Caco-2 (cell line): ENCODE measurements at regions not wholly inside any gene's neighbourhood (a gene's known extent, or its start where the extent isn't known, plus 50 kb on each side); places are given as distances from the start of the nearest gene placed in this dataset.

ENCODE experiments used
- BruUV-seq: library from RNA; stranded (reverse); fragments of 400-500 nt; replicated peaks from 2 replicates; lab custom pipeline; 2021; lab: Mats Ljungman, UMichigan
- CTCF ChIA-PET: fragments of 300-600 bp; sonication (Branson Sonifier 250); formaldehyde crosslinking; loops from one replicate; lab custom pipeline; 2022; ENCODE audit warnings: antibody characterized with exemption; lab: Charles Lee
- POLR2A ChIA-PET: fragments of 300-600 bp; sonication (Branson Sonifier 250); formaldehyde crosslinking; loops from one replicate; lab custom pipeline; 2022; ENCODE audit warnings: antibody characterized with exemption; lab: Charles Lee
- DNase-seq, 2 experiments: peaks; one replicate each; pipeline versions ENCODE4 v3.0.0 to v3.0.0-alpha.2; 2020 to 2022
- H3K27me3 ChIP-seq: replicated peaks from 2 replicates; pipeline ENCODE4 v1.6.0; 2011; ENCODE audit warnings: low read length; ENCODE audit not compliant: control insufficient read depth, insufficient read depth
- H3K36me3 ChIP-seq: 2 replicates; pipeline ENCODE4 v1.5.1; 2011; ENCODE audit warnings: low read length; ENCODE audit not compliant: control insufficient read depth, insufficient read depth
- H3K4me1 ChIP-seq: fragments of 250-450 bp; sonication (Bioruptor Pico); 2 replicates; pipeline ENCODE4 v1.5.1; 2020; ENCODE audit warnings: mild to moderate bottlenecking
- H3K4me3 ChIP-seq: 2 replicates; pipeline ENCODE4 v1.5.1; 2011; ENCODE audit warnings: low read depth, mild to moderate bottlenecking, control low read depth, low read length
- H3K9me3 ChIP-seq: fragments of 250-450 bp; sonication (Bioruptor Pico); 2 replicates; pipeline ENCODE4 v1.5.1; 2020; ENCODE audit warnings: mild to moderate bottlenecking, moderate library complexity
- H3K27ac Mint-ChIP-seq: one replicate; pipeline ENCODE4 v1.8.0; 2022; ENCODE audit warnings: mixed read lengths; ENCODE audit not compliant: unreplicated experiment
- H3K27me3 Mint-ChIP-seq: one replicate; pipeline ENCODE4 v1.8.0; 2022; ENCODE audit warnings: mixed read lengths; ENCODE audit not compliant: insufficient read depth, unreplicated experiment
- H3K36me3 Mint-ChIP-seq: one replicate; pipeline ENCODE4 v1.8.0; 2022; ENCODE audit warnings: mild to moderate bottlenecking, mixed read lengths; ENCODE audit not compliant: insufficient read depth, unreplicated experiment
- H3K4me1 Mint-ChIP-seq: one replicate; pipeline ENCODE4 v1.8.0; 2022; ENCODE audit warnings: low read depth, mixed read lengths; ENCODE audit not compliant: unreplicated experiment
- H3K4me3 Mint-ChIP-seq: one replicate; pipeline ENCODE4 v1.8.0; 2022; ENCODE audit warnings: mild to moderate bottlenecking, moderate library complexity, mixed read lengths; ENCODE audit not compliant: unreplicated experiment
- H3K9me3 Mint-ChIP-seq: one replicate; pipeline ENCODE4 v1.8.0; 2022; ENCODE audit warnings: mixed read lengths; ENCODE audit not compliant: unreplicated experiment
- intact Hi-C: fragments of 100-400 bp; cut with micrococcal nuclease; formaldehyde crosslinking; loops from one replicate; pipeline ENCODE4 v1.10.0; 2022; ENCODE audit not compliant: unreplicated experiment
- TF ChIP-seq, protein P1 (sequence below), 2 experiments: fragments of 200-600 bp in 1 of 2; IDR thresholded peaks; 1 replicate in 1 of 2; 2 replicates in 1 of 2; pipeline versions ENCODE4 v1.5.1 to v1.8.0; 2011 to 2022; ENCODE audit warnings: antibody characterized with exemption in 1 of 2, control low read depth in 1 of 2, inconsistent platforms in 1 of 2, low read depth in 1 of 2, low read length in 1 of 2, mild to moderate bottlenecking in 1 of 2, moderate library complexity in 1 of 2; ENCODE audit not compliant: insufficient read depth in 1 of 2, severe bottlenecking in 1 of 2, unreplicated experiment in 1 of 2

DNA sequence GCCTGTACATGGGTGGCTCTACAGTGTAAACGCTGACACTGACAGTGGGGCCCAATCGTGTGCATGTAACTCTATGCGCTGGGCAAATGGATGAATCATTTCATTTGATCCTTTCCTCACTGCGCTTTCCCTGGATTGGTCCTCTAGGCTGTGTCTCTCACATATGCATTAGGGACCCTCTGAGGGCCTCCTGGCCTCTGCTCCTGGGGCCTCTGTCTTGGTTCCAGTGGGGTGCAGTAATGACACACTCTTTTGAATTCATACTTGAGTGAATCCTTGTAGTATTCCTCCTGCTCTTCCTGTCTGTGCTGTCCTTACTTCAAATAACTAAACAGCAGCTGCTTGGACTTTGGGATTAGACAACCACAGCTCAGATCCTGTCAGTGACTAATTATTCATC, 176.5 kb upstream of the ADO start:
- H3K27me3 ChIP-seq = no peaks in the 10 kb centered on the region; the same call in 1 of the 2 replicates
- Mint-ChIP-seq H3K4me1 (no peaks in the 10 kb centered on the region), H3K27me3 (no peaks in the 10 kb centered on the region), H3K9me3 (peaks cover 10% of the 10 kb centered on the region), H3K27ac (no peak overlapping the region), H3K36me3 (no peaks in the 10 kb centered on the region), H3K4me3 (no peak overlapping the region)
- TF ChIP-seq, protein P1, sequence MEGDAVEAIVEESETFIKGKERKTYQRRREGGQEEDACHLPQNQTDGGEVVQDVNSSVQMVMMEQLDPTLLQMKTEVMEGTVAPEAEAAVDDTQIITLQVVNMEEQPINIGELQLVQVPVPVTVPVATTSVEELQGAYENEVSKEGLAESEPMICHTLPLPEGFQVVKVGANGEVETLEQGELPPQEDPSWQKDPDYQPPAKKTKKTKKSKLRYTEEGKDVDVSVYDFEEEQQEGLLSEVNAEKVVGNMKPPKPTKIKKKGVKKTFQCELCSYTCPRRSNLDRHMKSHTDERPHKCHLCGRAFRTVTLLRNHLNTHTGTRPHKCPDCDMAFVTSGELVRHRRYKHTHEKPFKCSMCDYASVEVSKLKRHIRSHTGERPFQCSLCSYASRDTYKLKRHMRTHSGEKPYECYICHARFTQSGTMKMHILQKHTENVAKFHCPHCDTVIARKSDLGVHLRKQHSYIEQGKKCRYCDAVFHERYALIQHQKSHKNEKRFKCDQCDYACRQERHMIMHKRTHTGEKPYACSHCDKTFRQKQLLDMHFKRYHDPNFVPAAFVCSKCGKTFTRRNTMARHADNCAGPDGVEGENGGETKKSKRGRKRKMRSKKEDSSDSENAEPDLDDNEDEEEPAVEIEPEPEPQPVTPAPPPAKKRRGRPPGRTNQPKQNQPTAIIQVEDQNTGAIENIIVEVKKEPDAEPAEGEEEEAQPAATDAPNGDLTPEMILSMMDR (IDR thresholded peaks at IDR 0.05; ENCODE audit: insufficient read depth in 1 of 2, low read depth in 1 of 2, low read length in 1 of 2, severe bottlenecking in 1 of 2, unreplicated experiment in 1 of 2) = no peak
- H3K36me3 ChIP-seq = no peaks in the 10 kb centered on the region
- no peaks in the 10 kb centered on the region for H3K9me3 ChIP-seq
- no peak overlapping the region for H3K4me3 ChIP-seq
- BruUV-seq = no TSS peak
- DNase-seq = no peak
- no peaks in the 10 kb centered on the region for H3K4me1 ChIP-seq
- intact Hi-C loops = no loop called here
- ChIA-PET CTCF (interaction anchor here (0.6 kb wide), 1 partner anchor 190 kb away, joined by 5 read pairs; no protein-coding TSS in a partner anchor), POLR2A (no interaction called here)

DNA sequence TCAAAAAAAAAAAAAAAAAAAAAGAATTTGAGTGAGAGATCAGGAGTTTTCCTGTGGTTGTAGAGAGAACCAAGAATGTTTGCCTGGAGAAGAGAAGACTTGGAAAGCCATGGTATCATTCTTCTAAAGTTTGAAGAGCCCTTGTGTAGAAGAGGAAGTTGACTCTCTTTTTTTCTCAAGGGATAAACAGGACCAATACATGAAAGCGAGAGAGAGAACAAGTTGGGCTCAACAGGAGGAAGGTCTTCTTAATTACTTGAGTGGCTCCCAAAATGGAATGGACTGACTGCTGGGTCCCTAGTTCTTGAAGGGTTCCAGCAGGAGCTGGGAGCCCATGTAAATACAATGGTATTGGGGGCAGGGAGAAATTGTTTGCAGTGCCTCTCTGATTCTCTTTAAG, 173.3 kb upstream of the ADO start:
- POLR2A ChIA-PET = no interaction called here
- Mint-ChIP-seq H3K4me1 (no peaks in the 10 kb centered on the region), H3K27ac (no peak overlapping the region), H3K27me3 (no peaks in the 10 kb centered on the region), H3K4me3 (no peak overlapping the region), H3K36me3 (no peaks in the 10 kb centered on the region), H3K9me3 (peaks cover 10% of the 10 kb centered on the region)
- DNase-seq = no peak
- no peaks in the 10 kb centered on the region for H3K9me3 ChIP-seq
- no peaks in the 10 kb centered on the region for H3K27me3 ChIP-seq
- TF ChIP-seq, protein P1 (IDR thresholded peaks at IDR 0.05; ENCODE audit: insufficient read depth in 1 of 2, low read depth in 1 of 2, low read length in 1 of 2, severe bottlenecking in 1 of 2, unreplicated experiment in 1 of 2) = no peak
- CTCF ChIA-PET = no interaction called here
- BruUV-seq = no TSS peak
- intact Hi-C loops = no loop called here
- H3K4me1 ChIP-seq = no peaks in the 10 kb centered on the region
- H3K4me3 ChIP-seq = no peak overlapping the region
- no peaks in the 10 kb centered on the region for H3K36me3 ChIP-seq

DNA sequence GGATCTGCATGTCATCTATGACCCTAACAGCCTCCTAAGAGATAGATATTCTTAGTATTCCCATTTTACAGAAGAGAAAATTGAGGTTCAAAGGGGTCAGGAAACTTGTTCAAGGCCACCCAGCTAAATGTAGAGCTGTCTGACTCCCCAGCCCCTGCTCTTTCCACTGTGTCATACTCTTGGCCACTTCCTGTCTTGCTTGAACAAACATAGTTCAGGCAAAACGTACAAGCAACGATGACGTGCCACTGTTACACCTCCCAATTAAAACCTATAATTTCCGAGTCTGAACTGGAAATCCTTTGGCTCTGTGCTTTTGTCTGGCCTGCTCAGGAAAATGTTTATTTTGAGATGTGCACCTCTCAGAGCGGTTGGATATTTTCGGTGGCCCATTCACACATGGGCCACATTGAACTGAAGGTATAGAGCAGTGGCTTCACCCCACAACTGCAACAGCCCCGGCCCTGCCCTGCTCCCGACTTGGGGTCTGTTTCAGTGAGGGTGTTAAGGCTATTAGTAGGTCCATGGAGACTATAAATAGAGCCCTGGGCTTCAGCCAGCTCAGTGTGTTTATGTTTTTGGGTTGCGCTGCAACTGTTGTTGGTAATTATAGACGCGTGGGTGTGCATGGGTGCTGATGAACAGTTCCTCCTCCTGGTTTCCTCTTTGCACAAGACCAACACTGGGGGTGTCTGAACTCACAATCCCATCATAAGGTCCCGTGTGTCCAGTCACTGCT, 172.3 kb upstream of the ADO start:
- BruUV-seq = no TSS peak
- CTCF ChIA-PET = no interaction called here
- H3K4me3 Mint-ChIP-seq = no peak overlapping the region

More for the DNA sequence above, 172.3 kb upstream of the ADO start:
- intact Hi-C loops = no loop called here
- H3K4me1 Mint-ChIP-seq = no peaks in the 10 kb centered on the region
- Histone ChIP-seq H3K27me3 (no peaks in the 10 kb centered on the region), H3K4me3 (no peak overlapping the region), H3K4me1 (no peaks in the 10 kb centered on the region), H3K9me3 (no peaks in the 10 kb centered on the region), H3K36me3 (no peaks in the 10 kb centered on the region)
- POLR2A ChIA-PET = no interaction called here
- no peak overlapping the region for H3K27ac Mint-ChIP-seq
- TF ChIP-seq, protein P1 (IDR thresholded peaks at IDR 0.05; ENCODE audit: insufficient read depth in 1 of 2, low read depth in 1 of 2, low read length in 1 of 2, severe bottlenecking in 1 of 2, unreplicated experiment in 1 of 2) = no peak
- H3K27me3 Mint-ChIP-seq = no peaks in the 10 kb centered on the region
- DNase-seq = no peak
- H3K9me3 Mint-ChIP-seq = peaks cover 10% of the 10 kb centered on the region
- H3K36me3 Mint-ChIP-seq = no peaks in the 10 kb centered on the region
